ENCODE measurements at regions not wholly inside any gene's neighbourhood (a gene's known extent, or its start where the extent isn't known, plus 50 kb on each side); places are given as distances from the start of the nearest gene placed in this dataset.
"Not testable (repeated sequence)": the region's sequence is repeated elsewhere in the genome, so short reads cannot be mapped to it uniquely, and the experiment has no call there.

- DNase-seq (ENCODE audit: low read depth in 2 of 3, low spot score in 1 of 3), result no peak
Measured at GRCh38 chr5:23721336-23721735, 213.9 kb downstream of the PRDM9 start.

GRCh38 chr5:23727271-23727670 is 219.9 kb downstream of the PRDM9 start:
- DNase-seq (ENCODE audit: low read depth in 2 of 3, low spot score in 1 of 3), result no peak

- DNase-seq (ENCODE audit: low read depth in 2 of 3, low spot score in 1 of 3), result no peak
Measured at GRCh38 chr5:23730023-23730422, 222.6 kb downstream of the PRDM9 start.

- DNase-seq (ENCODE audit: low read depth in 2 of 3, low spot score in 1 of 3), result no peak
Measured at GRCh38 chr5:23740029-23740428, 232.6 kb downstream of the PRDM9 start.

- DNase-seq (ENCODE audit: low read depth in 2 of 3, low spot score in 1 of 3), result no peak
Measured at GRCh38 chr5:23742701-23743100, 235.3 kb downstream of the PRDM9 start.

- DNase-seq (ENCODE audit: low read depth in 2 of 3, low spot score in 1 of 3), result no peak
Measured at GRCh38 chr5:23755906-23756305, 248.5 kb downstream of the PRDM9 start.

- no peak for DNase-seq (ENCODE audit: low read depth in 2 of 3, low spot score in 1 of 3)
Measured at GRCh38 chr5:23756779-23757178, 249.4 kb downstream of the PRDM9 start.

- DNase-seq (ENCODE audit: low read depth in 2 of 3, low spot score in 1 of 3), result no peak
Measured at GRCh38 chr5:23763170-23763569, 255.8 kb downstream of the PRDM9 start.

GRCh38 chr5:23776684-23777083 is 269.3 kb downstream of the PRDM9 start:
- no peak for DNase-seq (ENCODE audit: low read depth in 2 of 3, low spot score in 1 of 3)

- DNase-seq (ENCODE audit: low read depth in 2 of 3, low spot score in 1 of 3), result not testable (repeated sequence)
Measured at GRCh38 chr5:23800307-23800706, 292.9 kb downstream of the PRDM9 start.

GRCh38 chr5:23820765-23821471 is 313.5 kb downstream of the PRDM9 start:
- no peak for DNase-seq (ENCODE audit: low read depth in 2 of 3, low spot score in 1 of 3)

GRCh38 chr5:23823521-23823920 is 316.1 kb downstream of the PRDM9 start:
- DNase-seq (ENCODE audit: low read depth in 2 of 3, low spot score in 1 of 3), result no peak

- no peak for DNase-seq (ENCODE audit: low read depth in 2 of 3, low spot score in 1 of 3)
Measured at GRCh38 chr5:23825196-23825595, 317.8 kb downstream of the PRDM9 start.

- DNase-seq (ENCODE audit: low read depth in 2 of 3, low spot score in 1 of 3), result no peak
Measured at GRCh38 chr5:23840083-23840482, 332.7 kb downstream of the PRDM9 start.

GRCh38 chr5:23864786-23865185 is 357.4 kb downstream of the PRDM9 start:
- no peak for DNase-seq (ENCODE audit: low read depth in 2 of 3, low spot score in 1 of 3)

- DNase-seq (ENCODE audit: low read depth in 2 of 3, low spot score in 1 of 3), result no peak
Measured at GRCh38 chr5:23877847-23878246, 370.4 kb downstream of the PRDM9 start.

GRCh38 chr5:23884405-23885031 is 377.1 kb downstream of the PRDM9 start:
- DNase-seq (ENCODE audit: low read depth in 2 of 3, low spot score in 1 of 3), result no peak

GRCh38 chr5:23893561-23893960 is 386.2 kb downstream of the PRDM9 start:
- DNase-seq (ENCODE audit: low read depth in 2 of 3, low spot score in 1 of 3), result no peak

GRCh38 chr5:23895614-23896013 is 388.2 kb downstream of the PRDM9 start:
- no peak for DNase-seq (ENCODE audit: low read depth in 2 of 3, low spot score in 1 of 3)

- no peak for DNase-seq (ENCODE audit: low read depth in 2 of 3, low spot score in 1 of 3)
Measured at GRCh38 chr5:23930985-23931384, 423.6 kb downstream of the PRDM9 start.

GRCh38 chr5:23951261-23951928 is 444.0 kb downstream of the PRDM9 start:
- DNase-seq (ENCODE audit: low read depth in 2 of 3, low spot score in 1 of 3), result not testable (repeated sequence)

- DNase-seq (ENCODE audit: low read depth in 2 of 3, low spot score in 1 of 3), result no peak
Measured at GRCh38 chr5:23963449-23963848, 456.0 kb downstream of the PRDM9 start.

Data from stimulated activated CD4-positive, alpha-beta T cell treated with anti-CD3 and anti-CD28 coated beads, Interleukin-12 subunit alpha, Interleukin-12 subunit beta, amount 100 ng/mL, for 48 hours (primary cell).